SU-DHL-6 (cell line): ENCODE measurements at regions not wholly inside any gene's neighbourhood (a gene's known extent, or its start where the extent isn't known, plus 50 kb on each side); places are given as distances from the start of the nearest gene placed in this dataset.

ENCODE experiments used
- H2AFZ ChIP-seq: fragments of 200-600 bp; sonication (generic); 2 replicates; pipeline ENCODE4 v1.6.1; 2014; ENCODE audit warnings: low read depth, mild to moderate bottlenecking, moderate library complexity, mixed read lengths, antibody characterized with exemption, low read length; ENCODE audit not compliant: severe bottlenecking
- H3F3A ChIP-seq: fragments of 200-600 bp; shearing (Covaris generic); 2 replicates; pipeline ENCODE4 v1.6.0; 2016; ENCODE audit warnings: antibody characterized with exemption, mild to moderate bottlenecking; ENCODE audit not compliant: insufficient read depth
- H3K27ac ChIP-seq: fragments of 200-600 bp; sonication (generic); 2 replicates; pipeline ENCODE4 v1.5.1; 2016; ENCODE audit warnings: low read depth, mild to moderate bottlenecking, low read length, moderate library complexity, mixed read lengths
- H3K27me3 ChIP-seq: fragments of 200-600 bp; sonication (generic), shearing (Covaris generic); 2 replicates; pipeline ENCODE4 v1.6.0; 2014; ENCODE audit warnings: mild to moderate bottlenecking, low read length
- H3K36me3 ChIP-seq: fragments of 200-600 bp; sonication (generic); 2 replicates; pipeline ENCODE4 v1.6.1; 2014; ENCODE audit warnings: mild to moderate bottlenecking, low read length, mixed read lengths
- H3K4me2 ChIP-seq: fragments of 300-600, 200-600 bp; shearing (Covaris generic), sonication (generic); 2 replicates; pipeline ENCODE4 v1.6.0; 2014; ENCODE audit warnings: low read length, low read depth, mild to moderate bottlenecking; ENCODE audit not compliant: poor library complexity, severe bottlenecking
- H3K4me3 ChIP-seq: fragments of 200-600 bp; sonication (generic); 2 replicates; pipeline ENCODE4 v1.5.1; 2014; ENCODE audit warnings: antibody characterized with exemption, low read length, mild to moderate bottlenecking, mixed read lengths; ENCODE audit not compliant: insufficient read depth, poor library complexity, severe bottlenecking
- H3K79me2 ChIP-seq: fragments of 200-600 bp; sonication (generic); 2 replicates; pipeline ENCODE4 v1.6.1; 2014; ENCODE audit warnings: mild to moderate bottlenecking, low read length, moderate library complexity; ENCODE audit not compliant: insufficient read depth
- H3K9ac ChIP-seq: fragments of 200-600 bp; sonication (generic); 2 replicates; pipeline ENCODE4 v1.7.0; 2014; ENCODE audit warnings: mild to moderate bottlenecking, low read length
- H3K9me2 ChIP-seq: fragments of 200-600 bp; sonication (generic); replicated peaks from 2 replicates; pipeline ENCODE4 v1.6.1; 2014; ENCODE audit warnings: low read length; ENCODE audit not compliant: insufficient read depth
- H3K9me3 ChIP-seq: fragments of 200-600 bp; sonication (generic); 2 replicates; pipeline ENCODE4 v1.6.1; 2014; ENCODE audit warnings: low read length, mixed read lengths; ENCODE audit not compliant: insufficient read depth
- H4K20me1 ChIP-seq: fragments of 200-600 bp; sonication (generic); 2 replicates; pipeline ENCODE4 v1.6.1; 2014; ENCODE audit warnings: low read depth, mild to moderate bottlenecking, antibody characterized with exemption, low read length, moderate library complexity, mixed read lengths
- EZH2phosphoT487 ChIP-seq: fragments of 200-600 bp; sonication (generic), shearing (Covaris generic); conservative IDR thresholded peaks from 2 replicates; pipeline ENCODE4 v1.6.1; 2018; ENCODE audit warnings: mild to moderate bottlenecking, antibody characterized with exemption, low read length, moderate library complexity, mixed read lengths
- TF ChIP-seq, protein P1 (sequence below): fragments of 200-600 bp; sonication (generic); IDR thresholded peaks from one replicate; pipeline ENCODE4 v1.5.1; 2017; ENCODE audit warnings: antibody characterized with exemption, mild to moderate bottlenecking, low read length, moderate library complexity; ENCODE audit not compliant: insufficient read depth, poor library complexity, severe bottlenecking

- no peak overlapping the region for H3K27ac ChIP-seq
- no peak for TF ChIP-seq EZH2phosphoT487
- TF ChIP-seq, protein P1, sequence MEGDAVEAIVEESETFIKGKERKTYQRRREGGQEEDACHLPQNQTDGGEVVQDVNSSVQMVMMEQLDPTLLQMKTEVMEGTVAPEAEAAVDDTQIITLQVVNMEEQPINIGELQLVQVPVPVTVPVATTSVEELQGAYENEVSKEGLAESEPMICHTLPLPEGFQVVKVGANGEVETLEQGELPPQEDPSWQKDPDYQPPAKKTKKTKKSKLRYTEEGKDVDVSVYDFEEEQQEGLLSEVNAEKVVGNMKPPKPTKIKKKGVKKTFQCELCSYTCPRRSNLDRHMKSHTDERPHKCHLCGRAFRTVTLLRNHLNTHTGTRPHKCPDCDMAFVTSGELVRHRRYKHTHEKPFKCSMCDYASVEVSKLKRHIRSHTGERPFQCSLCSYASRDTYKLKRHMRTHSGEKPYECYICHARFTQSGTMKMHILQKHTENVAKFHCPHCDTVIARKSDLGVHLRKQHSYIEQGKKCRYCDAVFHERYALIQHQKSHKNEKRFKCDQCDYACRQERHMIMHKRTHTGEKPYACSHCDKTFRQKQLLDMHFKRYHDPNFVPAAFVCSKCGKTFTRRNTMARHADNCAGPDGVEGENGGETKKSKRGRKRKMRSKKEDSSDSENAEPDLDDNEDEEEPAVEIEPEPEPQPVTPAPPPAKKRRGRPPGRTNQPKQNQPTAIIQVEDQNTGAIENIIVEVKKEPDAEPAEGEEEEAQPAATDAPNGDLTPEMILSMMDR = no peak
- H3K27me3 ChIP-seq = no peaks in the 10 kb centered on the region
- H3K9me3 ChIP-seq = peaks cover 4% of the 10 kb centered on the region; the same call in 1 of the 2 replicates
- H3F3A ChIP-seq = no peaks in the 10 kb centered on the region
- H3K36me3 ChIP-seq = no peaks in the 10 kb centered on the region
- no peak overlapping the region for H3K9ac ChIP-seq
- no peaks in the 10 kb centered on the region for H3K79me2 ChIP-seq
- no peak overlapping the region for H2AFZ ChIP-seq
- H3K4me3 ChIP-seq = no peak overlapping the region
- no peaks in the 10 kb centered on the region for H3K9me2 ChIP-seq
- no peaks in the 10 kb centered on the region for H4K20me1 ChIP-seq
- H3K4me2 ChIP-seq = no peak overlapping the region
Measured at GRCh38 chr16:35626041-35626440, 2166.6 kb downstream of the TP53TG3F start.

- Histone ChIP-seq H3K27me3 (no peaks in the 10 kb centered on the region), H2AFZ (no peak overlapping the region), H3F3A (no peaks in the 10 kb centered on the region), H3K27ac (no peak overlapping the region), H3K4me3 (no peak overlapping the region), H3K9me2 (no peaks in the 10 kb centered on the region), H3K4me2 (no peak overlapping the region), H3K9me3 (no peaks in the 10 kb centered on the region), H3K36me3 (no peaks in the 10 kb centered on the region), H3K9ac (no peak overlapping the region), H4K20me1 (no peaks in the 10 kb centered on the region), H3K79me2 (no peaks in the 10 kb centered on the region)
- TF ChIP-seq, protein P1 = no peak
- TF ChIP-seq EZH2phosphoT487 = no peak
Measured at GRCh38 chr16:35628976-35629375, 2169.6 kb downstream of the TP53TG3F start.

DNA sequence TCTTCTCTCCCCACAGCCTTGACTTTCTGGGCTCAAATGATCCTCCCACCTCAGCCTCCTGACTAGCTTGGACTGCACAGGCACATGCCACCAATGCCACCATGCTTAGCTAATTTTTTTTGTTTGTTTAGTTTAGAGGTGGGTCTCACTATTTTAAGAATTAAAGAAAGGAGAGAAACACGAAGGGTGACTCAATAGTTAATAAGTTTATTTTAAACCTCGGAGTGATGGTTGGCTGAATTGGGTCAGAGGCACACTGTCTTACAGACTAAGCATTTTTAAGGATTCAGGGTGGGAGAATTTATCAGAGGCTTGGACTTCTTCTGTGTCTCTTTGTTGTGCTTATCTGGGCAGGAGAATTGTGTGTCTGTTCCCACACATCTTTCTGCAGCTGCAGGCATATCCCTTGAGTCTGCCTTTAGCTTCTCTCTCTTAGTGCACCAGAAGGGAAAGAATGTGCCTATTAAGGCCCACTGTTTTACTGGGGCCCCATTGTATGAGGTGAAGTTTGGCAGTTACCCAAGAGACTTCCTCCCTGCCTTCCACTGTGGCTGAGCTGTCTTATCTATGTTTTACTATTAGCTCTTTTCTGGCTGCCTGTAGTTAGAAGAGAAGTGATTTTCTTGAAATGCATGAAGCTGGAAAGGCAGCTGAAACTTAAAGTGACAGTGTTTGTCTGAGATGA is 2172.0 kb downstream of the TP53TG3F start:
- Histone ChIP-seq H3K4me3 (no peak overlapping the region), H3K27me3 (no peaks in the 10 kb centered on the region), H3K27ac (no peak overlapping the region), H2AFZ (no peak overlapping the region), H3K4me2 (no peak overlapping the region), H3K36me3 (no peaks in the 10 kb centered on the region), H3K9me3 (no peaks in the 10 kb centered on the region), H3K9me2 (no peaks in the 10 kb centered on the region), H3F3A (no peaks in the 10 kb centered on the region), H3K79me2 (no peaks in the 10 kb centered on the region), H3K9ac (no peak overlapping the region), H4K20me1 (no peaks in the 10 kb centered on the region)
- TF ChIP-seq EZH2phosphoT487 = no peak
- TF ChIP-seq, protein P1 = no peak
